CD4-positive, alpha-beta T cell treated with Interleukin-4 for 4 hours (primary cell): ENCODE measurements at regions not wholly inside any gene's neighbourhood (a gene's known extent, or its start where the extent isn't known, plus 50 kb on each side); places are given as distances from the start of the nearest gene placed in this dataset.
"Not testable (repeated sequence)": the region's sequence is repeated elsewhere in the genome, so short reads cannot be mapped to it uniquely, and the experiment has no call there.

Experiments
- DNase-seq: peaks from one replicate; pipeline ENCODE4 v3.0.0-alpha.2; 2020

DNA sequence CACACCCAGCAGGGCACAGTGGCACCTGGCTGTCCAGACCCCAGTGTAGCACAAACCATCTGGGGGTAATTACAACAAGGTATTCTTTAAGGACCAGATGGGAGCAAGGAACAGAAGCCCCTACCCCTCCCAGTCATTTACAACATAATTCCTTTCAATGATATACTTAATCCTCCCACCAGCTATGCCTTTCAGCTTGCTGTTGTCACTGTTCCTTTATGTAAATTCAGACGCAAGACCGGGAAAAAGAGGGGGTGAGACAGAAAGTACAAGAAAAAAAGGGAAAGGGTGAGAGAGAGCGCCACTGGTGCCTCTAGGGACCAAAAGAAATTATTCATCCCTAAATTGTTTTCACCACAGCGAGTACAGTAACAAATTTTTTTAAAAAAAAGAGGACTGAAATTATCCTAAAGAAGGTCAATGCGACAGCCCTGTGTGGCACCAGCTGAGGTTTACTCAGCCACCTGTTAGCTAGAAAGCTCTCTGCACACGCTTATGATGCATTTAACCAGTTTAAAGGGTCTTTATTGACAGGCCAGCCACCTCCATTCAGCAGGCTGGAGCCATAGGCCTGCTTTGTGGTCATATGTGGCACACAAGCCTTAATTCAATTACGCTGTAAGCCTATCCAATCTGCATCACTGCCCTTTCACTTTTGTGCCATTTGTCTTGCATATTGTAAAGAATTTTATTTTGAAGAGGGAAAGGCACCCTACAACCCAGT lies 210.2 kb upstream of the ISL1 start:
- DNase-seq: no peak

DNA sequence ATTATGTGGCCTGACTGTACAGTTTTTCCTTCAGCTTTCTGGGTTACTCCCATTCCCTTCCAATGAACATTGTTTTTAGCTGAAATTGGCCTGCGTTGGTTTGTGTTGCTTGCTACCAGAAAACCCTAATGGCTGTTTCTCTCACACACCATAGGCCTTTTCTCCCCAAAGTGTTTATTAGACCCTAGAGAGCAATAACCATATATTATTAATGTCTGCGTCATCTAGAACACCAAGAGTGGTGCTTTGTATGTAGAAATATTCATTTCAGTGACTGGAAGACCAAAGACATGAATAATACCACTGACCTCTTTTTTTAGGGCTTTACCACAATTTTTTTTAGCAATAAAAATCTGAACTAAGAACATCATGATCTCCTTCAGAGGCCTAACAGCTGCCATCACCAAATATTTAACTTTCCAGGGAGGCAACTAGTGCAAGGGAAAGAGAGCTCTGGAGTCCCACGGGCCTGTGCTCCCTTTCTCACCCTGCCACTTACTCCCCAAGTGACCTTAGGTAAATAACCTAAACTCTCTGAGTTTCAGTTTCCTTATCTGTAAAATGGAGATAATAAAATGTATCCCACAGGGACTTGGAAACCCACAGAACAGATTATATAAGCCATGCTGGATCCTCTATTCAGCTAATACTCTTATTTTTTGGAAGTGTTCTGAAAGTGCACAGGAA lies 201.9 kb upstream of the ISL1 start:
- DNase-seq: no peak

GRCh38 chr5:51185850-51186329 lies 197.4 kb upstream of the ISL1 start:
- DNase-seq: no peak

DNA sequence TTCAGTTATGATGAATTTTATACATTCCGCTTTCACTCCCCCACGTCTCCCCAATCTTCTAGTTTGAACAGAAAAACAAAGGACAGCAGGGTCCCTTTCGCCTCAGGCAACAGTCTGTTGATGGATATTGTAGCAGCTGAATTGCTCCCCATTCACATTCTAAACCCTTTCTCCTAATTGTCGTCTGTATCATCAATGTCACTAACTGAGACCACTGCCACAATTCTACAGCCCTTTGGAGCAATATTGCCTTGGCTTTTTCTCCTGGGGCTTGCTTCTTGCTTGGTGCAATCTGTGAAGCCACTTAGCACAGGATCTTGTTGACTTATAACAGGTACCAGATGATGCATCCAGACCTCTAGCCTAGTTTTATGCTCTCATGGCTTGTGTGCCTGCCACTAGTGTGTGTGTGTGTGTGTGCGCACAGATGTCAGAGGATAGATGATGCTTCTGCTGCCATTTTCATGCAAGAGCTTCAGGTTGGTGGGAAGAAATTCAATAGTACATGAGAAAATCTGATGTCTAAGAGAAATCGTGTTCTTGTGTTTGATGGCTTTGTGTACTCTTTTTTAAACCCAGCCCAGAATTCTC lies 195.2 kb upstream of the ISL1 start:
- DNase-seq: no peak

DNA sequence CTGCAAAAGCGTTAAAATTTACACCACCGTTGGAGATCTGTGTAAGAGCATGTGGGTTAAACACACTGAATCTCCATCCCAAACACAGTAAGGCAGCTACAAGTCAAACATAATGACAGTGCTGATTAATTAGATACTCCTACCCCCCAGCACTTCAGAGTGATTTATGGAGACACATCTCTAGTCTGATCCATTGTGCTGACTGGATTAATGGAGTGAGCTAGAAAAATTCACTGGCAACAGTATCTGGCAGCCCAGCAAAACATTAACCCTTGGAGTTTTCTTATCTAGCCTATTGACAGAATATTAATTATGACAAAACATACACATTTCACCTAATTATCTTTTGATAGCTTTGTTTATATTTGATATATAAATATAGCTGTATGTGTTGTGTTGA lies 188.6 kb upstream of the ISL1 start:
- no peak for DNase-seq

DNA sequence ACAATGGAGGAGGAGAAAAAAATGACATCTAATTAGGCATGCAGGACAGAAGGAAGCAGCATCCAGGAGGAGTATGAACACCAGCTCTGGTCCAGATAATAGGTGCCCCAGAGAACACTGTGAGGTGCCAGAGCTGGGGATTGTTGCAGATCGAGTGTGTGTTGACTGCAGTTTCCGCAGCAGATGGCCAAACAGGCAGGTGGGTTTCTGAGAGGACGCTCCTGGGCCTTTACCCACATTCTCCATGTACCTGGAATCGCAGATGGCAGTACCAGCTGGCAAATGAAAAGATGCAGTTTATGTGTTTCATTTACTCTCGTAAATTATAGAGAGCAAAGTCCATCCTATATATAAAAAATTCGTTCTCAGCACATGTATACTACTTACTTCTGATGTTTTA lies 182.2 kb upstream of the ISL1 start:
- DNase-seq: no peak

DNA sequence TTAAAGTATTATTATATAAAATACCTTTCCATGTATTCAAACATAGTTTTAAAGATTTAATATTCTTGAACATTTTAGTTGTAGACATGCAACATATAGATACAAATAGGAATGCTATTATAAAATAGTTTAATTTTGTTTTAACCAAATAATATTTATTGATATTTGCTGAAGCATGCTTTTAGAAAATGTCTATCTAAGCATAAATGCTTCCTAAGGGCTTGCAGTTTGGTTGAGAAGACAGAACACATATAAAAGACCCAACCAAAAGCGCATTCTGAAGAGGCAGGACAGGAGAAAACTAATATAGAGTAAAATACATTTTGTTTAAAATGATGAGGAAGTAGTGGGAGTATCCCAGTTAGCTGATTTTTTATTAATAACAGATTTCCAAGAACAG lies 181.5 kb upstream of the ISL1 start:
- no peak for DNase-seq

DNA sequence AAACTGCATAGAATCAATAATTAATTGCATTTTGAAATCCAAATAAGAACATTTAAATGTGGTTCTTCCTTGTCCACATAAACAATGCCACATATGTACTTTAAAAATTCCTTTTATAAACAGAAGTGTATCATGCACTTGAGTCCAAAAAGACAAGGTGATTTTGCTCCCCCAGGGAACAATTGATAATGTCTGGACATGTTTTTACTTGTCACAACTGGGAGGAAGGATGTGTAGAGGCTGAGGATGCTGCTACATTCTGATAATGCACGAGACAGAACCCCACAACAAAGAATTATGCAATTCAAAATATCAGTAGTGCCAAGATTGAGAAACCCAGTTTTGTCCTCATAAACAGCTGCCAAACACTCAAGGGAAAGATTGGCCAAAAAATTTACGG lies 181.1 kb upstream of the ISL1 start:
- DNase-seq: no peak

DNA sequence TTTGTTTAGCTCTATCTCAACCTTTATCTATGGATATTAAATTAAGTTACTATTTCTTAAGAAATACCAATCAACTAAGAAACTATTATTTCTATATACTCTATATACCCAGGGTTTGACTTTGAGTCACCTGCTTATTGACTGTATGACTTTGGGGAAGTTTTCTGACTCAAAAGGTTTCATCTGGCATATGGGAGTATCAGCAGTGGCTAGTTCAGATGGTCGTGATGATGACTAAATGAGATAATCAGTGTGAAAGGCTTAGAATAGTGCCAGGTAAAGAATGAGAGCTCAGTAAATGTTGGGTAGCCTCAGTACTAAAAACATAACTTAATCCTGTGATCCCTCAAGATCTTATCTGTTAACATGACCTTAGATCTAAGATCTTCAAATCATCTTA lies 179.7 kb upstream of the ISL1 start:
- DNase-seq: no peak

GRCh38 chr5:51208296-51208695 lies 175.0 kb upstream of the ISL1 start:
- DNase-seq: no peak

GRCh38 chr5:51214746-51215145 lies 168.5 kb upstream of the ISL1 start:
- no peak for DNase-seq

DNA sequence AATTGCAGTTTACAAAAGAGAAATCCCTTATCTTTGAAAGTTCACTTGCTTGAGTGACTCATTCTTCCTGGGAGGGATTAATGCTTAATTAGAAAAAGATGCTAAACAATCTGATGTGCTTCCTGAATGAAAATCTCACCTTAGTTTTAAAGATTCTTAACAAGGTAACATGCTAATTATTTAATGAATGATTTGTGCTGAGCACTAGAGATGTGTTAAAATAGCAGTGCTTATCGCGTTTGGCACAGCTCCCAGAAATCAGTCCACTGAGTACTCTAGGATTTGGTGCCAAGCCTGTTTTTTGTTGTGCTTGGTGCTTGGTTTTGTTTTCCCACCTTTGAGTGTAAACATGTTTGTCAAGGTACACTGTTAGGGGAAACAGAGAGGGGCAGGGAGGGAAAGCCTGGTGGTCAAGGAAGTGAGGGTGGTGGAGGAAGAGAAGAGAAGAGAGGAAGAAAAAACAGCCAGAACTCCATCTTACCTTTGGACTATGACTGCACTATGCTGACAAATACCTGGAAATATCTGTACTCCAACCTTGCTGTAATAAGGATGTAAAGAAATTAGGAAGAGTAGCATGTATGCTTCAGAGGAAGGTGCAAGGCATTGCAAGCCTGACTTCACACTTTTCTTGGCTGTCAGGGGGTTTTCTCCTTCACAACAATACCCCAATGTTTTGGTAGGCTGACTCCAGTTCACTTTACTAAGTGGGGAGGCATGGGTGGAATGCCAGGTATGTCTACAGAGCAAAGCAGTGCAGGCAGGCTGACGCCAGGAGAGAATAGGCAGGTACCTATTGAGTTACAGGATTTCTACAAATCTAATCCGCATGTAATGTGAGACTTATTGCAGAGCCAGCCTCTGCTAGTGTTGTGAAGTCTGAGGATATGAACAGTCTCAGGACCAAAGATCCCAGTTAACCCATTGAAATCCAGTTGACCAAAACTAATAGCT lies 157.2 kb upstream of the ISL1 start:
- DNase-seq: no peak

DNA sequence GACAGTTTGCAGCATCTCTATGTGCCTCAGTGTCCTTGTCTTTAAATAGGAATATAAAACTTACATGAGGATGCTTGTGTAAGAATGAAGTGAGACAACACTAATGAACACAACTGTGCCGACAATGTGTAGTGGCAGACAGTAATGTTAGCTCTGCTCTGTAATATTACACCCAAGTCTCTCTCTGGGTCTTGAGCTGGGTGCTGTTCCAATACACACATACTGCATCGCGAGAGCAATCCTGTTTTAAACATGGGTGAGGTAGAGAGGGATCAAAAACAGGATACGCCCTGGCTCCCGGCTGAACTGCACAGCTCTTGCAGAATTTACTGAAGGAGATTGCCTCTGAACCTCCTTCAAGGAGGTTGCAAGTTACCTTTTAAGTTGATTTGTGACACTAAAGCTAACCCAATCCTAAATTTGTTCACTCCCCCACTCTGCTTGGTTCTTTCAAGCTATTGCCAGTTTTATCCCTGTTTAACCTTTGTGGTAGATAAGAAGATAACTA lies 155.2 kb upstream of the ISL1 start:
- DNase-seq: no peak

DNA sequence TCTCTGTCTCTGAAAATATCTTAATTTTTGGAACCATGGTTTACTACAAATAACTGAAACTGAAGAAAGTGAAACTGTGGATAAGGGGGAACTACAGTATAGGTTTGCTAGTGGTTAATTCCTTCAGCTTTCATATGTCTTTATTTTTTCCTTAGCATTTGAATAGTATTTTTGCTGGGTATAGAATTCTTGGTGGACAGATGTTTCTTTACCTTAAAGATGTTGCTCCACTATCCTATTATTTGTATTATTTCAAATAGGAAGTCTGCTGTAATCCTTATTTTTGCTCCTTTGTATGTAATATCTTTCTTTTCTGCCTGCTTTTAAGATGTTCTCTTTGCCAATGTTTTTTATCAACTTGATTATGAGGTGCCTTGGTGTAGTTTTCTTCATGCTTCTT lies 152.9 kb upstream of the ISL1 start:
- DNase-seq: no peak

DNA sequence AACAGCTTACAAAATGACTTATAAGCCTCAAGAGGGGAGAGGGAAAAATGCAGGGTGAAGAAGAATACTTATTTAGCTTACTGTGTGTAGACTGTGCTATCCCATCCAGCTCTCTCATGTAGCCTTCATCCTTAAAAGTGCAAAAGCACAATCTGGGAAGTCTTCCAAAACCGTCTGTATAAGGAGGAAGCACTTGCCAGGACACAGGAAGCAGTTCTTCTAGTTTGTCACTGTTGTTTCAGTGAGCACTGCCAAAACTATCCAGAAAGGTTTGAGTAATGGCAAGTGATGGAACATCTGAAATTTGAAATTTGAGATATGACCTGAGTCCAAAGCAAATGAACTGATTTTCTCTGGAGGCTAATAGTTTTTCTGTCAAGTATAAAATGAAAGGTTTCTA lies 140.8 kb upstream of the ISL1 start:
- no peak for DNase-seq

DNA sequence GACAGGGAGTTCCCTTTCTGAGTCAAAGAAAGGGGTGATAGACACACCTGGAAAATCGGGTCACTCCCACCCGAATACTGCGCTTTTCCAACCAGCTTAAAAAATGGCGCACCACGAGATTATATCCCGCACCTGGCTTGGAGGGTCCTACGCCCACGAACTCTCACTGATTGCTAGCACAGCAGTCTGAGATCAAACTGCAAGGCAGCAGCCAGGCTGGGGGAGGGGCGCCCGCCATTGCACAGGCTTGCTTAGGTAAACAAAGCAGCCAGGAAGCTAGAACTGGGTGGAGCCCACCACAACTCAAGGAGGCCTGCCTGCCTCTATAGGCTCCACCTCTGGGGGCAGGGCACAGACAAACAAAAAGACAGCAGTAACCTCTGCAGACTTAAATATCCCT lies 132.3 kb upstream of the ISL1 start:
- DNase-seq: not testable (repeated sequence)

- DNase-seq: no peak
Observed at GRCh38 chr5:51271261-51271660, 112.0 kb upstream of the ISL1 start.

DNA sequence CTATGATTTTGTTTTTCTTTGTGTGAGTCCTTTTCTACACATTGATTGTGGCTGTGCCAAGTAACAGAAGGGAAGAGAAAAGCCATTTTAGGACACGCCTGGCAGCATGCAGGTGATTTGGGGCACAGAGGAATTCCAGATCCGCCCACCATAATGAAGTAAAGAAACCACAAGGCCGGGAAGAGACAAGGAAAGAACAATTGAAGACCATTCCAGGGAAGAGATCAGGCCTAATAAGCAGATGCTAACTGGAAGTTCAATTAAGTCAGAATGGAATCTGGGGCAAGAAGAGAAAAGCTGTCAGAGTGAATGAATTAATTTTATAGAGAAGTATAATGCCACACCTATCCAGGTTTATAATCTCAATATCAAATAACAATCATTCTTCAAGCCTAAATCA lies 110.2 kb upstream of the ISL1 start:
- DNase-seq: no peak

DNA sequence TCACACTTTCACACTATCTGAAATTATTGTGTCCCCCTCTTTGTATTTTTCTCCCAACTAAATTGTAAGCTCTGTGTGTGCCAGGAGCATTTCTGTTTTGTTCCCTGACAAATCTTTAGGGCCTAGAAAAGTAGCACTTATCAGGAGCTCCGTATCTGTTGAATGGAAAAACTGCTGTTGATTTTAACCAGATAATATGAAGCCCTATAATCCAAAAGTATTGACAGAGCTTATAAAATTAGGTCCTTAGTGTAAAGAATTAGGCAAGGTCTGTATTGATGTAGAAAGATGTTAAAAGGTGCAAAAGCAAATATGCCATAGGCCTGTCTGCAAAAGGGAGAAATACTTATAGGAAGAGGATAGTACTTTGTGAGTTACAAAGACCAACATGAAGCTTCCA lies 109.4 kb upstream of the ISL1 start:
- DNase-seq: no peak

DNA sequence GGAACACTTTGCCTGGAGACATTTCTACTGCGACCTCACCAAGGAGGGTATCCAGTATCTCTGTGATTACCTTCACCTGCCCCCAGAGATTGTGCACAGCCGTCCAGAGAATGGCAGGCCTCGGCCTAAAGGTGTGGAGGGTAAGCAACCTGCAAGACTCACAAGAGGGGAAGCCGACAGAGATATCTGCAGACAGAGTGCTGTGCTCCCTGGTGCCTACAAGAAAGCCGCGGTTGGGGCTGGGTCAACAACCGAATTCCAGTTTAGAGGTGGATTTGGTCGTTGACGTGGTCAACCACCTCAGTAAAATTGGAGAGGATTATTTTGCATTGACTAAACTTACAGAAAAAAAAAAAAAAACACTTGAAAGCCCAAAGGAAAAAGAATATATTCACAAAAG lies 107.8 kb upstream of the ISL1 start:
- no peak for DNase-seq

- no peak for DNase-seq
Observed at GRCh38 chr5:51276250-51276649, 107.0 kb upstream of the ISL1 start.

DNA sequence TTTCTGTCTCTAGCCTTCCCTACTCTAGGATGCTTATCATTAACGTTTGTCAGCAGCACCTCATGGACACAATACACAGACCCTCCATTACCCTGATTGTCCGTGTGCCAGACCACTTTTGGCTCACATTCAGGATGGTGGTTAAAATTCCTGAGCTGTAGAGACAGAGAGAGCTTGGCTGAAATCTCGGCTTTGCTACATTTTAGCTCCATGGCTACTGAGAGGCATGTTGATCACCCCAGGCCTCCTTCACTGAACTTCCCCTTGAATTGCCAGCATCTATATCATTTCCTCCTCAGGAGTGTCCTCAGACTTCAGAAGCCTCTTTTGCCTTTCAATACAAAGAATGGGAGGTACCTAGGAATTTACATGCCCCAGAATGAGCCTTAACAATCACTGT lies 104.7 kb upstream of the ISL1 start:
- DNase-seq: no peak
